HG03565 (cell line): ENCODE measurements at regions not wholly inside any gene's neighbourhood (a gene's known extent, or its start where the extent isn't known, plus 50 kb on each side); places are given as distances from the start of the nearest gene placed in this dataset.

Experiments used
- ATAC-seq: cut with Tn5 transposase; IDR thresholded peaks from one replicate; pipeline ENCODE4 v1.9.1; 2021; ENCODE audit warnings: mild to moderate bottlenecking, moderate library complexity; ENCODE audit not compliant: unreplicated experiment

GRCh38 chr1:59156526-59157199 lies 140.2 kb upstream of the FGGY start:
- no peak for ATAC-seq

GRCh38 chr1:59158321-59158720 lies 138.6 kb upstream of the FGGY start:
- ATAC-seq, result no peak

- no peak for ATAC-seq
These were observed 137.2 kb upstream of the FGGY start for GRCh38 chr1:59159557-59160203.

DNA sequence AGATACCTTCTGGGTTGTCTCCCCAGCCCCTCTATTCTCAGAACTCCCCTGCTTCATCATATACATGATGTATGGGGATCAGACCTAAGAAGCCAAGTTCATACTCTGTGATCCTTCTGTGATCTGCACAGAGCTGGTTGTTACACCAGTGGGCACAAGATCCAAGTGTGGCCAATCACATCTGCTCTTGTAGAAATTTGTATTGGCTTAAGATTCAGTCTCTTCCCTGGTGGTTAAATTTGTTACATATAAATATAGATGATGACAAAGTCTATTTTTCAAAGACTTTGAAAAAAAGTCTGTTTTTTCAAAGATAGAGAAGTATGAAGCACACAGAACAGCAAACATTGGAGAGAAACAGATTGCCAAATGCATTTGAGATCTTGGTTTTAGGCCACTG lies 135.8 kb upstream of the FGGY start:
- ATAC-seq, result no peak

- ATAC-seq, result no peak
These were observed 134.2 kb upstream of the FGGY start for GRCh38 chr1:59162665-59163064.

- no peak for ATAC-seq
These were observed 133.4 kb upstream of the FGGY start for GRCh38 chr1:59163268-59164092.

GRCh38 chr1:59164371-59164770 lies 132.5 kb upstream of the FGGY start:
- ATAC-seq, result no peak

DNA sequence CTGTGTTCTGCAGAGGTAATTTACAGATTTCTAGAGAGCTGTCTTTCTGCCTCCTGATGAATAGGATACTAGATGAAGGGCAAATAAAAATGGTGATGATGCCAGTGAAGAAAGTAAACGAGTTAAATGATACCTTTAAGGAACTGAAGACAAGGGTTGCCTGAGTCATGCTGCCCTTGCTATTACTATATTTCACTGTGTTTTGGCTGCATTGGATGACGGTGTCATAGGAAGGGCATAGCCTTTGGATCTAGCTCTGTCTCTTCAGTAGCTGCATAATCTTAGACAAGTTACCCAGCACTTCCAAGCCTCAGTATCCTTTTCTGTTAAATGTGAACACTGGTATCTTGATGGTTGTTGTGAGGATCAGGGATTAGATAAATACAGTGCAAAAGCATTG lies 131.5 kb upstream of the FGGY start:
- no peak for ATAC-seq

- no peak for ATAC-seq
These were observed 127.2 kb upstream of the FGGY start for GRCh38 chr1:59169703-59170102.

GRCh38 chr1:59170659-59171058 lies 126.2 kb upstream of the FGGY start:
- no peak for ATAC-seq

- no peak for ATAC-seq
These were observed 125.1 kb upstream of the FGGY start for GRCh38 chr1:59171788-59172187.

- ATAC-seq, result no peak
These were observed 124.2 kb upstream of the FGGY start for GRCh38 chr1:59172693-59173092.

DNA sequence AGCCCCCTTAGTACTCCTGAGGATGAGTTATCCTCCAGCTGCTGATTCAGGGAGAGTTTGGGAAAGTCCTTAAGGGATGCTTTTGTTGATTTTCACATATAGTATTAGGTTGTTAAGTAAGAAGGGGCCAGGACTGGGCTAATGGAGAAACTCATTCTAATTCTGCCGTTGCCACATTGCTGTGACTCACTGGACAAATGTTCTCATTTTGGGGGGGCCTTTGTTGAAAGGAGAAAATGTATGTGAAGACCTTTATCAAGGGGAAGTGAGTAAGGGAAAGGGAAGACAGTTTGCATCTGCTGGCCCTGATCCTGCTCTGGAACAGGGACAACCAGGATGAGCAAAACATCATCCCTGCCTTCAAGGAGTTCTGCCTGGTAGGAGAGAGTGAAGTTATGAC lies 123.2 kb upstream of the FGGY start:
- ATAC-seq, result no peak

GRCh38 chr1:59176471-59176870 lies 120.4 kb upstream of the FGGY start:
- no peak for ATAC-seq

GRCh38 chr1:59177756-59178155 lies 119.1 kb upstream of the FGGY start:
- ATAC-seq, result no peak

GRCh38 chr1:59178339-59179187 lies 118.3 kb upstream of the FGGY start:
- no peak for ATAC-seq

DNA sequence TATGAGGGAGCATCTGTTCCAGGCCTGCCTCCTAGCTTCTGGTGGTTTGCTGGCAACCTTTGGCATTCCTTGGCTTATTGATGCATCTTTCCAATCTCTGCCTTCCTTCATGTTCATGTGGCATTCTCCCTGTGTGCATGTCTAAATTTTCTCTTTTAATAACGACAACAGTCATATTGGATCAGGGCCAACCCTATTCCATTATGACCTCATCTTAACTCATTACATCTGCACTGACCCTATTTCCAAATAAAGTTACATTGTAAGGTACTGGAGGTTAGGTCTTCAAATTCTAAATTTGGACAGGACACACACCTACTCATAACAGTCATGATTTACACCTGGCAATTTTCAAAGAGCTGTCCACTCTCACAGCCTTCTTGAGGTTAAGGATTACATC lies 117.2 kb upstream of the FGGY start:
- ATAC-seq, result no peak

- no peak for ATAC-seq
These were observed 116.2 kb upstream of the FGGY start for GRCh38 chr1:59180735-59181134.

DNA sequence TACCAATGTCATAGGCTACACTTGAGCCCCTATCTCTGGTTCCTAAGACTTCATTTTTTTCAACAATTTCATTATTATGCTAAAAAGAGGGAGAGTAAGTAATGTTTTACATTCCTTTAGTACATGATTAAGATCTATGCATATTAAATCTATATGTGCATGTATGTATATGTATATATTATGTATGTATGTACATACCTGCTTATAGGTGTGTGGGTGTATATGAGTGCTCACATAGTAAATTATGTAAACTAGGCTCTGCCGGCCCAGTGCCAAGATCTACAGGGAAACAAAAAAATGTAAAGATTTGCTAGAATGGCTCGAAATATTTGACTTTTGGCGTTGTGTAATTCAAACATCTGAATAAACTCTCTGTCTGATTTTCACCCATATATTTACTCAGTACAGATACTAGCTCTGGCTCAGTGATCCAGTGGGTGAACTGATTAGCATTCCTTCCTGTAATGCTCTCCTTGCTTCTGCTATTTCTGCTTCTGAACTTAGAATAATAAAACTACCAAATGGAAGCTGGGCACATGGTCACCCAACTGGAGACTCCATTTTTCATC lies 113.1 kb upstream of the FGGY start:
- ATAC-seq, result no peak

DNA sequence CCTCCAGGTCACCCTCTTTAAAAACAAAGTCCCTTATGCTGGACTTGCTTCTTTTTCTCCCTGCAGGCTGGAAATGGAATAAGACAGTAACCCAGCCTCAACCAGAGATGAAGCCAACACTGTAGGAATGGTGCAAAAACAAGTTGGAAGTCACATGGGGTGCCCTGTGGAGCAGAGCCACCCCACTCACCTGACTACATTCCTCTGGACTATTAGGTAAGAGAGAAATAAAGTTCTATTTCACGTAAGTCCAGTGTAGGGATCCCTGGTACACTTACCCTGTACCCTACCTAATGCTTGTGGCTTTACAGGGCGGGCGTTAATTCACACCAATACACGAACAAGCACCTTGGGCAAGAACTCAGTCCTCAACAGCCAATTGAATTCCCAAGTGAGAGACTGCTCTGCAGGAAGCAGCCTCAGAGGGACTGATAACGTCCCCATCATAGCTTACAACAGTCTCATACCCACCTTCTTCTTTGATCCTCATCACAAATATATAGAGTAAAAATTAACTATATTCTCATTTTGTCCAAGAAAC lies 112.5 kb upstream of the FGGY start:
- ATAC-seq, result no peak
